Esophagus muscularis mucosa (tissue), 4 donors: ENCODE measurements at regions not wholly inside any gene's neighbourhood (a gene's known extent, or its start where the extent isn't known, plus 50 kb on each side); places are given as distances from the start of the nearest gene placed in this dataset.
A peak's percentile ranks its signal among the peaks of the same experiment; 100 is the strongest.

Experiments used
- DNase-seq: peaks from one replicate; pipeline ENCODE4 v3.0.0-alpha.2; 2017; ENCODE audit errors: extremely low spot score
- H3K27ac ChIP-seq, 4 donors: fragments of 200-600 bp; sonication (generic); replicated peaks in 1 of 4; 1 replicate in 3 of 4; 2 replicates in 1 of 4; pipeline ENCODE4 v1.5.1; 2016 to 2019; ENCODE audit warnings: mild to moderate bottlenecking in 1 of 4
- H3K27me3 ChIP-seq, 4 donors: fragments of 200-600 bp; sonication (generic); one replicate each; pipeline versions ENCODE4 v1.5.1 to v1.6.0; 2016 to 2019
- H3K36me3 ChIP-seq, 4 donors: fragments of 200-600 bp; sonication (generic); one replicate each; pipeline ENCODE4 v1.5.1; 2016 to 2019
- H3K4me1 ChIP-seq, 4 donors: fragments of 200-600 bp; sonication (generic); one replicate each; pipeline ENCODE4 v1.5.1; 2016 to 2019
- H3K4me3 ChIP-seq, 4 donors: fragments of 200-600 bp; sonication (generic); 1 replicate in 2 of 4; 2 replicates in 2 of 4; pipeline ENCODE4 v1.5.1; 2016 to 2019; ENCODE audit warnings: mild to moderate bottlenecking in 4 of 4, moderate library complexity in 1 of 4
- H3K9me3 ChIP-seq, 4 donors: fragments of 200-600 bp; sonication (generic); 1 replicate in 3 of 4; 2 replicates in 1 of 4; pipeline ENCODE4 v1.5.1; 2016 to 2019
- CTCF ChIP-seq, 3 experiments: fragments of 200-600 bp in 2 of 3; fragments of 450-650 bp in 1 of 3; sonication (generic) in 2 of 3; IDR thresholded peaks; one replicate each; pipeline ENCODE4 v1.5.1; 2017 to 2019; ENCODE audit warnings: antibody characterized with exemption in 3 of 3, mild to moderate bottlenecking in 2 of 3, moderate library complexity in 1 of 3
- EP300 ChIP-seq: sonication (generic); formaldehyde crosslinking; IDR thresholded peaks from one replicate; pipeline ENCODE4 v1.6.1; 2017; ENCODE audit warnings: antibody characterized with exemption
- POLR2A ChIP-seq: fragments of 450-650 bp; IDR thresholded peaks from one replicate; pipeline ENCODE4 v1.6.1; 2017; ENCODE audit warnings: antibody characterized with exemption, moderate library complexity, mild to moderate bottlenecking, low read depth
- POLR2AphosphoS5 ChIP-seq, 2 donors: sonication (generic); formaldehyde crosslinking; IDR thresholded peaks; one replicate each; pipeline ENCODE4 v1.6.1; 2017; ENCODE audit warnings: antibody characterized with exemption in 2 of 2
- WGBS: methylation state at CpG from one replicate; pipeline ENCODE4 v1.1.5; 2018; 5-methylcytosine and 5-hydroxymethylcytosine counted together
- intact Hi-C: fragments of 100-400 bp; cut with DNase I; formaldehyde crosslinking; loops from one replicate; pipeline ENCODE4 v1.15.1; 2023

- H3K9me3 ChIP-seq = no peaks in the 10 kb centered on the region
- WGBS = 86% methylated on average over 1 of the region's 1 CpG
- no peak for DNase-seq
- peak overlapping the region in 1 of 4 donors; percentile 41 for H3K27ac ChIP-seq
- no peaks in the 10 kb centered on the region for H3K27me3 ChIP-seq
- no peaks in the 10 kb centered on the region for H3K36me3 ChIP-seq
- intact Hi-C loops = no loop called here
- peaks cover 16 to 37% (median 33%) of the 10 kb centered on the region in 4 donors for H3K4me1 ChIP-seq
- no peak overlapping the region for H3K4me3 ChIP-seq
- TF ChIP-seq POLR2AphosphoS5 (IDR thresholded peaks at IDR 0.05) = no peak
- no peak for TF ChIP-seq EP300
- TF ChIP-seq CTCF (IDR thresholded peaks at IDR 0.05) = no peak
- no peak for TF ChIP-seq POLR2A
Observed at GRCh38 chr4:158016511-158016910, 156.3 kb downstream of the GASK1B start.

- H3K27ac ChIP-seq = no peak overlapping the region
- no peaks in the 10 kb centered on the region for H3K9me3 ChIP-seq
- intact Hi-C loops = no loop called here
- peaks cover 4 to 24% (median 20%) of the 10 kb centered on the region in 4 donors for H3K4me1 ChIP-seq
- no peaks in the 10 kb centered on the region for H3K27me3 ChIP-seq
- no peak overlapping the region for H3K4me3 ChIP-seq
- H3K36me3 ChIP-seq = no peaks in the 10 kb centered on the region
- DNase-seq = no peak
- WGBS = 51% methylated on average over 3 of the region's 3 CpGs
- no peak for TF ChIP-seq EP300
- no peak for TF ChIP-seq CTCF (IDR thresholded peaks at IDR 0.05)
- no peak for TF ChIP-seq POLR2A
- no peak for TF ChIP-seq POLR2AphosphoS5 (IDR thresholded peaks at IDR 0.05)
Observed at GRCh38 chr4:158015241-158015640, 157.6 kb downstream of the GASK1B start.

- intact Hi-C loops = no loop called here
- no peaks in the 10 kb centered on the region for H3K27me3 ChIP-seq
- H3K4me1 ChIP-seq = peaks cover 8 to 28% (median 18%) of the 10 kb centered on the region in 4 donors
- no peak for TF ChIP-seq POLR2AphosphoS5 (IDR thresholded peaks at IDR 0.05)
- no peak for TF ChIP-seq CTCF (IDR thresholded peaks at IDR 0.05)
- no peak for TF ChIP-seq EP300
- no peak for TF ChIP-seq POLR2A
- H3K27ac ChIP-seq = no peak overlapping the region
- no peaks in the 10 kb centered on the region for H3K9me3 ChIP-seq
- H3K4me3 ChIP-seq = no peak overlapping the region
- DNase-seq = no peak
- no peaks in the 10 kb centered on the region for H3K36me3 ChIP-seq
Observed at GRCh38 chr4:158013858-158014257, 159.0 kb downstream of the GASK1B start.

- H3K4me3 ChIP-seq = no peak overlapping the region
- no peaks in the 10 kb centered on the region for H3K36me3 ChIP-seq
- H3K27ac ChIP-seq = no peak overlapping the region
- no peaks in the 10 kb centered on the region for H3K9me3 ChIP-seq
- TF ChIP-seq CTCF (IDR thresholded peaks at IDR 0.05) = no peak
- TF ChIP-seq POLR2AphosphoS5 (IDR thresholded peaks at IDR 0.05) = no peak
- no peak for TF ChIP-seq POLR2A
- TF ChIP-seq EP300 = no peak
- no peaks in the 10 kb centered on the region for H3K27me3 ChIP-seq
- DNase-seq = no peak
- WGBS = 81% methylated on average over 5 of the region's 5 CpGs
- peaks cover 35 to 40% (median 38%) of the 10 kb centered on the region in 4 donors for H3K4me1 ChIP-seq
- intact Hi-C loops = no loop called here
Observed at GRCh38 chr4:158010361-158010760, 162.5 kb downstream of the GASK1B start.

GRCh38 chr4:158008551-158009218, 164.1 kb downstream of the GASK1B start:
- 46% methylated on average over 6 of the region's 6 CpGs for WGBS
- intact Hi-C loops = no loop called here
- DNase-seq = no peak
- peak in 1 of 2 donors; percentile 34 for TF ChIP-seq POLR2AphosphoS5 (IDR thresholded peaks at IDR 0.05)
- no peak for TF ChIP-seq CTCF (IDR thresholded peaks at IDR 0.05)
- no peak for TF ChIP-seq POLR2A
- TF ChIP-seq EP300 = no peak
- Histone ChIP-seq H3K27me3 (no peaks in the 10 kb centered on the region), H3K4me3 (no peak overlapping the region), H3K9me3 (no peaks in the 10 kb centered on the region), H3K36me3 (no peaks in the 10 kb centered on the region), H3K27ac (peak overlapping the region; percentile 48 to 65 (median 56)), H3K4me1 (peaks cover 36 to 47% (median 42%) of the 10 kb centered on the region in 4 donors)
